HG02588 (cell line): ENCODE measurements at regions not wholly inside any gene's neighbourhood (a gene's known extent, or its start where the extent isn't known, plus 50 kb on each side); places are given as distances from the start of the nearest gene placed in this dataset.
"Not testable (repeated sequence)": the region's sequence is repeated elsewhere in the genome, so short reads cannot be mapped to it uniquely, and the experiment has no call there.

Experiments used
- ATAC-seq: cut with Tn5 transposase; IDR thresholded peaks from one replicate; pipeline ENCODE4 v1.9.1; 2021; ENCODE audit warnings: mild to moderate bottlenecking, moderate library complexity; ENCODE audit not compliant: unreplicated experiment

DNA sequence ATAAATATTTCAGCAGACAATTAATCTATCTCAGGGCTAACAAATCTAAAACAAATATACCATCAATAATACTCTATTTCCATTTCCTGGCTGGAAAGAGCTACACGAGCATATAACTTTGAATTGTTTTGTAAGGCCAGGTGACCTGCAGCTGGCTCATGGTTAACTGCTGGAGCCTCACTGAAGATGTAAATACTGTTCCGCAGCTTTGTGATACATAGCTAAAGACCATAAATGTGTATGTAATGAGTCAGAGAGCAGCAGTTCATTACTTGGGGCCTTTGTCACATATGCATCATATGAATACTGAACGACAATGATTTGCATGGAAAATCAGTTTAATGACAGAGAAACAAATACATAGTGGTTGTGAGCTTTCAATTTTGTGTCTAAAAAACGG, 109.4 kb upstream of the CCN2 start:
- ATAC-seq, result no peak

DNA sequence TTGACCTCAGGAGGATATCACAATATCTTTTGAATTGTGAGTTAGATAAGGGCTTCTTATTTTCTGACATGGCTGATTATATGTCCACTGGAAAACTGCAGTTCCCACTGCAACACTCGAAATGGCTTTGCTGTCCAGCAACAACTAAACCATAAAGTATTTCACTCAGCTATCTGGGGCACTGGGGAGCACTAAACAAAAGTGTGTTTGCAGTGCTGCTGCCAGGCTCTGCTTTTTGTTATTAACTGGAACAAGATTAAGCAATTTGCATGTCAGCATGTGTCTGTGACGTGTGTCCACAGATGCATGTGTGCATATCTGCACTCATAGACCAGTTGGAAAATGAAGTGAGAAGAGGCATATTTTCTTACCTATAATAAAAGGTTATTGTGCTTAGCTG, 107.8 kb upstream of the CCN2 start:
- ATAC-seq, result no peak

DNA sequence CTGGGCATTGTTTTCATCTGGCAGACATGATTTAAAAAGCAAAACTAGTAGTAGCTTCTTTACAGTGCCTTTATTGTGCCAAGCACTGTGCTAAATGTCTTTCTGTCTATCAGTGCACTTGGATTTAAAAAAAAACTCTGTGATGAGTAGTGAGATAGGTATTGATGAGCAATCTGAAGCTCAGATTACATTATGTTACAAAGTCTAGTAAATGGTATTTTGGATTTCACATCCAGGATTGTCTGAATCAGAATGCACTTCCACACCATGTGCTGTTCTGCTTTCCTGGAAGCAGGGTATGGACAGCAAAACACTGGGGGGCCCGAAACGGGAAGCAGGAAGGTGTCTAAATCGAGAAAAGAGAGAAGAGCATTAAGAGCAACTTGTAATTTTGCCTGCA, 103.4 kb upstream of the CCN2 start:
- ATAC-seq, result no peak

DNA sequence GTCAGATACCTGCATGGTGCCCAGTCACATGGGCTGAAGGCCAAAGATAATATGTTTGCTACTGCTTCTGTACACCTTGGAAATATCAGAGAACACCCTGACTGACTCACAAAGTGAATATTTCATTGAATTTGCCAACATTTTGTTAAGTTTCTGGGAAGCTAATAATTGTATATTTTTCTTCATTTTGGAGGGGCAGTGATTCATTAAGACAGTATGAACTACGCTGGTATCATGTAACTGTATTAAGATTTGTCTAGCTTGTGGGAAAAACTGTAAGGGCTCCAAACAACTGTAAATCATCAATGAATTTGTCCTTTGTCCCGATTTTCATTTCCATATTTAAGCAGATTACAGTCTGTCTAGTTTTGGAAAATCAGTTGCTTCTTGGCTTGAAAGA, 102.3 kb upstream of the CCN2 start:
- ATAC-seq, result no peak

DNA sequence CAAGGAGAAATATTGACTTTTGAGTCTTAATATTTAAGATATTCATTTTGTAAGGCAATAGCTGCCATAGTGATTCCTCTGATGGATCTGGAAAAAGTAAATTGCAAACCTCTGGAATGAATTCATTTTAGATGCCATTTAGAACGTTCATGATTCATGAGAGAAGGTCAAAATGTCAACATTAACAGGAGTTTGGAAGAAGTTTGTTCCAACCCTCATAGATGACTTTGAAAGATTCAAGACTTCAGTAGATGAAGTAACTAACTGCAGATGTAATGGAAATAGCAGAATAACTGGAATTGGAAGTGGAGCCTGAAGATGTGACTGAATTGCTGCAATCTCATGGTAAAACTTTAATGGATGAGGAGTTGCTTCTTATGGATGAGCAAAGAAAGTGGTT, 100.9 kb upstream of the CCN2 start:
- ATAC-seq, result no peak

DNA sequence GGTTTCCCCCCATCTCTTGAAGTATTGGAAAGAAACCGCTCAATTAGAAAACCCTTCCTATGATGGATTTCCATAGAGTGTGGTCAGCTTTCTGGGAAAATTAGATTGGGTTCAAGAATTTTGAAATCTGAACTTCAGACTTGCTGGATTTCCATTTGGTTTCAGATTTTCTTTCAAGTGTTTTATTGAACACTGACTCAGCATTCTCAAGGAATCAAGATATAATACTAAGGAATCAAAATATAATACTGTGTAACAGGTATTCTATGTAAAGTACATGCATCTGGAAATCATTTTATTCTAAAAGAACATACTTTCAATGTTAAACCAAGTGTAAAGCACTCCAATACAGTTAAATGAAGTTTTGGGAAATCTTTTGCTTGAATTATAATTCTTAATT, 94.7 kb upstream of the CCN2 start:
- ATAC-seq, result no peak

DNA sequence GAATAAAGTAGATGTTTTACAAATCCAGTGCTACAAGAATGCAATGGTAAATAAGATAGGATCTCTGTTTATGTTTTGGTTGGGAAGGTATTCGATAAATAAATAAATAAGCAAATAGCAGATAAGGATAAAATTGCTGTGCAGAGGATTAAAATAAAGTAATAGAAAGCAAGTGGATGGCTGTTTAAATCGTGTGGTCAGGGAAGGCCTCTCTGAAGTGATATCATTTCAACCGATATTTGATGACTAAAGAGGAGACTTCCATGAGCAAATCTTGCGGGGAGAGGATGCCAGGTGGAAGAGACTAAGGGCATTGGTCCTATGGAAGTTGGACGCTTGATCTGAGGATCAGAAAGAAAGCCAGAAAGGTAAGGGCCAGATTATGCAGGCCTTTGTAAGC, 92.0 kb upstream of the CCN2 start:
- ATAC-seq, result no peak

DNA sequence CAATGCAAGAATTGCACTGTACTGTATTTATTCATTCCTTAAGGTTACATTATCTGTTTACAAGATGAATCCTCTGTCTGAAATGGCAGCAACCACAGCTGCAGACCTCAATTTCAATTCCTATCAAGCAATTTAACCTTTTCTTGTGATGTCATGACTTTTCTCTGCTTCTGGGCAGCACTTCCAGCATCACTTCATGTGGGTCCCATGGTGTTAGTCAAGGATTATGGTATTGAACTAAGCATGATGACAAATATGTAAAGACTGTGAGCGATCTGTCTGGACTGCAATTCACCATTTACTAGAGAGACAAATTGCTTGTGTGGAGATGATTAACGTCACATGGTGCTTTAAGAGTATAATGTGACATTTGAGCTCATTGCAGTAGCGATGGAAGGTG, 90.5 kb upstream of the CCN2 start:
- no peak for ATAC-seq

DNA sequence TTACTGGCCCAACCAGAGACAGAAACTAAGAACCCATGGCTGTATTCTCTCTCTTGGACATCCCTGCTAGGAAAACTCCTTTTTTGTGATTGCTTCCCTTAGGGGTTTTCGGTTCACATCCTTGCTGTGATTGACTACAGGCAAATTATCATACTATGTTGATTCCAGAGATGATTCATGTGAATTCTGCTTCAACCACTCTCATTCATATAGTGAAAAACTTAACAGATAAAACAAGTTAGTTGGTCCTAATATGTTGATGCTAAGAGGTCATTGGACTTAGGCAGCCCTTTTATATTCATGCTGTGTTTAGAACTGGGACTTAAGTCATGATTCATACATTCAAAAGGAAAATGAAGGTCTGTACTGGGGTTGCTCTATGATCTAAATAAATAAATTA, 76.9 kb upstream of the CCN2 start:
- ATAC-seq, result no peak

DNA sequence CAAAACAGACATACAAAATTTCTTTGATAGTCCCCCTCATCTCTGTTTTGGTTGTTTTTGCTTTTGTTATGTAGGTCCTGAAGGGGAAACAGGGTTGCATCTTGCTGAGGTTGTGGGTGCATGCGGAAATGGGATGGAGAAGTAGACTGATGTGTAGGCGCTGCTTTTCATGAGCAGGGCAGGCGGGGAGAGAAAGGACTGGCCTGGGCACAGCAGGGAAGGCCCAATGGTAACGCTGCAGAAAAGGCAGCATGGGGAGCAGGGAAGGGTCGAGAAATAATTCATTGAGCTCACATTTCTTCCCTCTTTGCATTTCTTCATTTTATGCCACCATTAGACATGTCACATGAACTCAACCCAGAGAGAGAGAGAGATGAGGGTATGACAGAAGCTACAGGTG, 74.3 kb upstream of the CCN2 start:
- ATAC-seq, result no peak

DNA sequence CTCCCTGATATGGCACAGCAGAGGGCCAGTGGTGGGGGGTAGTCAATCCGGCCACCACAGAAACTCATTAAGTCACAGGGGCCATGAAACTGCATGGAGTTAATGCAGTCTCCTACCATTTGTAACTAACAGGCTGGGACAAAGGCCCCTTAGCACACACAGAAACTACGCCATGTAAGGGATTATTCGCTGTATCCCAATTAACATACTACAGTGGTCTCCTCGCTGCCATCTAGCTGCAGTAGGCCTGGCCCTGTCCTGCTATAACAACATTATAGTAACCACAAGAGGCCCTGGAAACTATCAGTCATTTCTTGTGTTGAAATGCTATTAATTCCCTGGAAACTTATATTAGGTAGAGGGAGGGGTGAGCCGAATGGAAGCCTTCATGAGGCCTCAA, 72.3 kb upstream of the CCN2 start:
- no peak for ATAC-seq

DNA sequence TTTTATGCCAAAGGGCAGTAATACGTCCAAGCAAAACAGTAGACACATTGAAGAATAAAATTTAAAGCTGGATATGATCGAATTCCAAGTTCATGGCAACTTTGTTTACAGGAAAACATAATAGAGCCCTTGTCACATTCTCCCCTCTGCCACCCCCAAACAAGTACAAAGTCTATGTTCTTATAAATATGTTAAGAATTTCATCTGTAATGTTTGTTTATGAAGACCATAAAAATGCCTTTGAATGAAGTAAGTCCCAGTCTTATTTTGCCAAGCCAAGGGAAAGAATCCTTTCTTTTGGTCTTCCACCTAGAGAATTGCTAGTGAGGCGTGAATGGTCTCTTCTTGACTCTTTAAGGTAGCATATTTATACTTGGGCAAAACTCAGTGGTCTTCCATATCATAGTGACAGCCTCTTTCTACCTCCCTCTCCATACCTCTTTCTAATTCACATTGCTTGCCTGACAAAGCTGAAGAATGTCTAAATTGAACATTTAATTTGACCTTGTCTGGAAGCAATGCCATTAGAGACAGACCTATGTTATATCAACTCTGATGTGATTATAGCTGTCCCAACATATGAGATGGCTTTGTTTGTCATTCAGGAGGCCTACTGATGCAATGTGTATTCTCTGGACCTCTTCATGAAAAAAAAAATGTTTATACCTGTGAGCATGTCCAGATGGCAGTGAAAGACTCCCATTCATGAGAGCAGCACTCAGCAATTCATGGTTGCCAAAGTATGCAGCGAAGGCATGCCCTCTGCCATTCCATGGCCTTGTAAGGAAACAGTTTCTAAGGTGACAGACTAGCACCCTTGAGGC, 70.6 kb upstream of the CCN2 start:
- ATAC-seq, result no peak

DNA sequence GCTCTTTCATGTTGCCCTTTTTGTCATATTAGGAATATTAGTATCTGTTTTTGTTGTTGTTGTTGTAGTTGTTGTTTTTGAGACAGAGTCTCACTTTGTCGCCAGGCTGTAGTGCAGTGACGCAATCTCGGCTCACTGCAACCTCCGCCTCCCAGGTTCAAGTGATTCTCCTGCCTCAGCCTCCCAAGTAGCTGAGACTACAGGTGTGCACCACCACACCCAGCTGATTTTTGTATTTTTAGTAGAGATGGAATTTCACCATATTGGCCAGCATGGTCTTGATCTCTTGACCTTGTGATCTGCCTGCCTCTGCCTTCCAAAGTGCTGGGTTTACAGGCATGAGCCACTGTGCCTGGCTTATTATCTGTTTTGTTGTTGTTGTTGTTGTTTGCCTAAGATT, 69.7 kb upstream of the CCN2 start:
- ATAC-seq, result not testable (repeated sequence)

DNA sequence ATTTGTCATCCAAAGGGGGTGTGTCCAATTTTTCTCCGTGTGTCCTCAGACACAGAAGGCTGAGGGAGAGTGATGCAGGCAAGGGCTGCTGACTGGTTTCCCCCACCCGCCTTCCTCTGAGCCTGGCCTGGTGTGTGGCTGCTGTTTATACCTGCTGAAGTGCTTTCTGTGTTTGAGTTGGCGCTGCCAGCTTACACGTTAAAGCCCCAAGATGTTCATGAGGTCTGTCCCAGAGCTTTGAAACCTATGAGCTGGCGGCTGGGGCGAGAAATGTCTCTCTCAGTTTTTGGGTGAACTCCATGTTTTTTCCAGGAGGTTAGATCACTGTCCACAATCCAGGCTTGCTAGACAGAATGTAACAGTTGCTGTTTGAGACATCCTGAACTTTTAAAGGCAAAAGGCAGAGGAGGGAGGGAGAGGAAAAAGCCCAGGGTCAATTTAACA, 69.0 kb upstream of the CCN2 start:
- ATAC-seq, result no peak

DNA sequence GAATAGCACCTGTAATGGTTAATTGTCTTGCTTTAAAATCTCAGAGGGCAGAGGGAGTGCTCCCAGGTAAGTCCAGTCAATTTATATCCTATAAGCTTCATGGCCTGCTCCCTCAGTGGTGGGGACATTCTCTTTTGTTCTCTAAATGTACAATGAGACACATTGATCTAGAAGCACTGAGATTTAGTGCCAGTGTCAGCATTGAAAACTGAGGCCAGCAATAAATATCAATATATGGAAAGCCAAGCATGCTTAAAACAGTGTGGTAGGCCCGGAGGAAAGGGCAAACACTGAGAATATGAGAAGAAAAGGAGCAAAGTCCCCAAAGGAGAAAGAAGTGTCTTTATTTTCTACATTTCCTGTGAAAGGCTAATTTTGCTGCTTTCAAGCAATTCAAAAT, 68.4 kb upstream of the CCN2 start:
- ATAC-seq, result no peak

DNA sequence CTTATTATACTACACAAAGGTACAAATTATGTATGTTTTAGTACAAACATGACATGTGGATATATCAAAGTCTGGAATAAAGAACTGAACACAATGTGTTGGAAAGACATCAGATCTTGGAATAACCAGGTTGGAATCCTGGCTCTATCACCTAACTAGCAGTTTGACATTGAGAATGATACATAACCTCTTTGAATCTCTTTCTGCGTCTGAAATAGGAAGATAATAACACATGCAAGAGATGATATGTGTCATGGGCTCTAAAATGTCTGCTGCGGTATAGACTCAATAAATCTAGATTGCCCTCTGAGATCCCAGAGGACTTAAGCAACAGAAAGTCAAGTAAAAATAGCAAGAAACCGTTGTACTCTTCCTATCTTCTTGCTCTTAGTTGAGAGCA, 66.8 kb upstream of the CCN2 start:
- ATAC-seq, result no peak

DNA sequence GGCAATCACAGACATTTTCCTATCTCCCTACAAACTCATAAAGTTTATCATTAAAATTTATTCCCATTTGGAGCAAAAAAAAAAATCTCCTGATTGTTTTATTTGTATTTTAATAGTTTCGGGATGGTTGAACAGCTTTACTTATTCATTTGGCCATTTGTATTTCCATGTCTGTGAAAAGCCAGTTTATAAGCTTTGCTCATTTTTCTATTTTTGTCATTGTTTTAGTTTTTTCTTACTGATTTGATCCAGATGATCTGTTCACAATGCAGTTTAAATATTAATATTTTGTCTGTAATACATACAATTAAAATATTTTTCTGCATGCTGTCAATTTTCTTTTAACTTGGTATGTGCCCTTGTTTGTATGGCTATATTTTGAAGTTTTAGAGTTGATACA, 65.2 kb upstream of the CCN2 start:
- no peak for ATAC-seq

DNA sequence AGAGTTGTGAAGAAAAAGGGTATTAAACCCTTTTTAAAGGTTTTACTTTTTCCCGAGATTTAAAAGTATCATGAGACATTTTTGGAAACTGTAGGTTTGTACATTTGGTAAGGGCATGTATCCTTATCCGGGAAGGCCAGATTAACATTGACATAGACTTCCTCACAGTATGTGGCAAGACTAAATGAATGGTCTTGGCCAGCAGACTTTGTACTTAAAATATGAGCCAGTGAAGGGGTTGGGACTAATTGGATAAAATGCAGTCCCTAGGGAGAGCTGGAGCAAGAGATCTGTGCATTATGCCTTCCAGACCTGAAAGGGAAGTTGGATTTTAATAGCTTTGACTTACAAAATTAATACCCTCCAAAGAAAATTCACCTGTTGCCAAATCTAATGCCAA, 60.4 kb upstream of the CCN2 start:
- no peak for ATAC-seq

DNA sequence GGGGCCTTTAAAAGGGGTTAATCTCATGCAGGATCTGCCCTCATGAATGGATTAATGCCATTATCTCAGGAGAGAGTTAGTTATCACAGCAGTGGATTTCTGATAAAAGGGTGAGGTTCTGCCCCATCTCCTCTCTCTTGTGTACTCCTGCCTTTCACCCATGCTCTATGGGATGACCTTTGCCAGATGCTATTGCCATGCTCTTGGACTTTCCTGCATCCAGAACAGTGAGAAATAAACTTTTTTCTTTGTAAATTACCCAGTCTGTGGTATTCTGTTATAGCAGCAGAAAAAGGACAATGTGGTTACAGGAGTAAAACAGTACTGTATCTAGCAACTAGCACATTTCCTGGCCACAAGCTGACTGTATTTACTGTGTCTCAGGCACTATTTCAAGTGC, 58.0 kb upstream of the CCN2 start:
- ATAC-seq, result no peak

DNA sequence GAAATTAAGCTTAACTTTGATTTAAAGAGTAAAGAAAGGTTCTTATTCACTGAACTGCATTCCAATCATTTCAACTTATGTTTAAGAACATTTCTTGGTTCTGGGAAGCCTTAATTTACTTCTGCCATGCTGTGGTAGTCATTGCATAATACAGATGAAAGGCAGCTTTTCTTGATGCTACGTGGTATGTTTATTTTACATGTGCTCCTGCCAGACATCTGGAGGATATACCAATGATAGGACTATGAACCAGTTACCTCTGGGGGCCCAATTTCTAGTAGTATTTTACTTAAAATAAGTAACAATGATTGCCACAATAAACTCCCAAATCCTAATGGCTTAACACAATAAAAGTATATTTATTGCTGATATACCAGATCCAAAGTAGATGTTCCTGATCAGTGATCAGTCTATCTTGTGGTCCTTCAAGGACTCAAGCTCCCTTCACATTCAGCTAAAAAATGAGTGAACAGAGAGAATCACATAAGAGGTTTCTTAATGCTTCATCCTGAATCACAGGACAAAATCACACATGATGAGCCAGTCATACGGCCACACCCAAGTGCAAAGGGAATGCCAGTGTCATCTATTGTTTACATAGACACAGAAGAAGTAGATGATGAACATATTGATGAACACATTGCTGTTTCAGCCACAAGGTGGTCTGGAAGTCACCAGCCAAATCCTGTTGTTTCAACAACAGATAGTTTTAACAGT, 56.5 kb upstream of the CCN2 start:
- no peak for ATAC-seq

DNA sequence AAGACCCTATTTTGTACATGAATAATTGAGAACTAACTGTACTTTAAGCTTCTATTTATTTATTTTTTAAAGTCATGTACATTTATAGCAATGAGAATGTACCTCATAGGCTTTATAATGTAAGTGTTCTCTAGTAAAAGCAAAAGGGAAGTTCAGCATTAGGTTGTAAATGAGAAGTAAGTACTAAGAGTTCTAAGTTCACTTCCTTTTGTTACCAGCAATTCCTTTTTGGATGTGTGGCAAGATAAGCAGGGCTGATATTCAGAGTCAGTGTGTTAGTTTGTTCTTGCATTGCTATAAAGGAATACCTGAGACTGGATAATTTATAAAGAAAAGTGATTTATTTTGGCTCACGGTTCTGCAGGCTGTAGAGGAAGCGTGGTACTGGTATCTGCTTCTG, 54.0 kb upstream of the CCN2 start:
- ATAC-seq, result no peak

DNA sequence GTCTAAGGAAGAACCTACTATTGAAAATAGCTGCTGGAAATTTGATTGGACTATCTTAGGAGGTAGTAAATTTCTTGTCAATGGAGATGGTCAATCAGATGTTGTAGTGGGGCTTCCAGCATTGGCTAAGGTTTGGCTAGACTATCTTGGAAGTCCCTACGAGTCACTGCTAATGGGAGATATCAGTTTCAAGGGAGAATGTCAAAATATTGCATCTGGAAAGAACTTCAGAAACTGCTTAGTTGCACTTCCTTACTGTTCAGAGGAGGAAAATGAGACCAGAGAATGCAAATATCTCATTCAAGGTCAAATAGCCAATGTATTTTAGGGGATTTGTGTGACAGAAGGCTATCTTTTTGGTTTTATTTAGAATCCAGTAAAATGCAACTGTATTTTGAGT, 53.5 kb upstream of the CCN2 start:
- no peak for ATAC-seq
